Fibroblast of skin of scalp (primary cell): ENCODE measurements at regions not wholly inside any gene's neighbourhood (a gene's known extent, or its start where the extent isn't known, plus 50 kb on each side); places are given as distances from the start of the nearest gene placed in this dataset.
A peak's percentile ranks its signal among the peaks of the same experiment; 100 is the strongest.
"Not testable (repeated sequence)": the region's sequence is repeated elsewhere in the genome, so short reads cannot be mapped to it uniquely, and the experiment has no call there.

Experiments
- DNase-seq: peaks from one replicate; pipeline ENCODE4 v3.0.0-alpha.2; 2013

DNA sequence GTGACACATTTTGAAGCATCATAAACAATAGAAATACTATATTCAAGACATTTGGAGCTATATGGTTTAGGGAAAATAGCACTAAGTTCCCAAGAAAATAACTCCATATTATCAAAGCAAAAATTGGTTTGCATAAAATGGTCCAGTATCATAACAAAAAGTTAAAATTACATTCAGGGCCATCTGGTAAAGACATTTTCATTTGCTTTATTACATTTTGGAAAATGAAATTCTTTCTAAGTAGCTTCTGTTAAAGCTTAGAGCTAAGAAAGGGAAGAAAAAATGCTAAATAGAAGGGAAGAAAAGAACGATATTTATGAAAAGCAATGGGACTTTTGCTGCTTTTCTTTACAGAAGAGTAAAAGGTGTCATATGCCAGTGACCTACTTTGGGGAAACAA, 155.4 kb upstream of the GOT2 start:
- DNase-seq = no peak

- peak; percentile 5 for DNase-seq
Observed at GRCh38 chr16:58885528-58886170, 151.5 kb upstream of the GOT2 start.

- DNase-seq = no peak
Observed at GRCh38 chr16:58884141-58884540, 150.0 kb upstream of the GOT2 start.

DNA sequence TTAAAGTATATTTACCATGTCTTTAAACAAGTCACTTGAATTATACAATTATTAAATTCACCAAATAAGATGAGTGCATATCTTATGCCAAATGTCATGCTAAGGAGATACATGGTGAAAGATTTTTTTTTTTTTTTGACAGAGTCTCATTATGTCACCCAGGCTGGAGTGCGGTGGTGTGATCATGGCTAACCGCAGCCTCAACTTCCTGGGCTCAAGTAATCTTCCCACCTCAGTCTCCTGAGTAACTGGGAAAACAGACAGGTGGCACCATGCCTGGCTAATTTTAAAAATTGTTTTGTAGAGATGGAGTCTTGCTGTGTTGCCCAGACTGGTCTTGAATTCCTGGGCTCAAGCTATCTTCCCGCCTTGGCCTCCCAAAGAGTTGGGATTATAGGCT, 149.0 kb upstream of the GOT2 start:
- DNase-seq = no peak

- no peak for DNase-seq
Observed at GRCh38 chr16:58882292-58882691, 148.2 kb upstream of the GOT2 start.

- DNase-seq = not testable (repeated sequence)
Observed at GRCh38 chr16:58878641-58879040, 144.5 kb upstream of the GOT2 start.

DNA sequence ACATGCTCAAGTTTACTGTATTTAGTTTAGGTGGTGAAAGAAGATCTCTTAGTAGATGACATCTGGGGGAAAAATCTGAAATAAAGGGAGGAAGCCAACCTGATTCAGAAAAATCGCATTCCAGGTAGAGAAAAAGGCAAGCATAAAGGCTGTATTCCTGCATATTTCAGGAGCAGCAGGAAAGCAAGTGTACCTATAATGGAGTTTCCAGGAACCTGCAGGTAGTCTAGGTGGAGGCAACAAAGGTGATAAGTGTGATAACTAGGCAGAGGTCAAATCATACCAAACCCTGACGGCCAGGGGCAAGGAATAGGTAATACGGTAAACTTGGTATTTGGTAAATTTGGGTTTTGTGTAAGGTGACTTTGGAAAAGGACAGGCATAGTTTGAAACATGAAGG, 132.8 kb upstream of the GOT2 start:
- DNase-seq = no peak

DNA sequence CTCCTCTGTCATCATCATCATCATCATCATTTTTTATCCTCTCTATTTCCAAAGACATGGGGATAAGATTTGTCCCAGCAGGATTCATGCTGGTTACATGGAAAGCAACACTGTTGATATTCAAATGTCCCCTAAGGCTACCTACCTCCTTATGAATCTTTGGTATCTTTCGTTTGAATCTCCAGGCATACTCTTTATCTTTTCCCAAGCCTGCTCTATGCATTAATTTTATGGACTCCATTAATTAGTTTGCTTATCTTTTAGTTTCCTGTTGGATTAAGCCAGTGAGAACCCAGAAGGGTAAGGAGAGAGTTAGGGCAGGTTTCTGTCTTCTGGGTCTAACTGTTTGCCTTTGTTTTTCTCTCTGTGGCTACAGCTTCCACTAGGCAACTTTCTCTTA, 129.6 kb upstream of the GOT2 start:
- DNase-seq = no peak

- no peak for DNase-seq
Observed at GRCh38 chr16:58863042-58863441, 128.9 kb upstream of the GOT2 start.

- DNase-seq = no peak
Observed at GRCh38 chr16:58862334-58863021, 128.4 kb upstream of the GOT2 start.

- no peak for DNase-seq
Observed at GRCh38 chr16:58859958-58860669, 126.0 kb upstream of the GOT2 start.

DNA sequence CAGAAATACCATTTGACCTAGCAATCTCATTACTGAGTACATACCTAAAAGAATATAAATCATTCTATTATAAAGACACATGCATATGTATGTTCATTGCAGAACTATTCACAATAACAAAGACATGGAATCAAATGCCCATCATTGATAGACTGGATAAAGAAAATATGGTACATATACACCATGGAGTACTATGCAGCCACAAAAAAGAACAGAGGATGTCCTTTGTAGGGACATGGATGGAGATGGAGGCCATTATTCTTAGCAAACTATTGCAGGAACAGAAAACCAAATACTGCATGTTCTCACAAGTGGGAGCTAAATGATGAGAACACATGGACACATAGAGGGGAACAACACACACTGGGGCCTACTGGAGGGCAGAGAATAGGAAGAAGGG, 124.5 kb upstream of the GOT2 start:
- not testable (repeated sequence) for DNase-seq

- no peak for DNase-seq
Observed at GRCh38 chr16:58855291-58855863, 121.3 kb upstream of the GOT2 start.

GRCh38 chr16:58853854-58854791, 120.0 kb upstream of the GOT2 start:
- no peak for DNase-seq

DNA sequence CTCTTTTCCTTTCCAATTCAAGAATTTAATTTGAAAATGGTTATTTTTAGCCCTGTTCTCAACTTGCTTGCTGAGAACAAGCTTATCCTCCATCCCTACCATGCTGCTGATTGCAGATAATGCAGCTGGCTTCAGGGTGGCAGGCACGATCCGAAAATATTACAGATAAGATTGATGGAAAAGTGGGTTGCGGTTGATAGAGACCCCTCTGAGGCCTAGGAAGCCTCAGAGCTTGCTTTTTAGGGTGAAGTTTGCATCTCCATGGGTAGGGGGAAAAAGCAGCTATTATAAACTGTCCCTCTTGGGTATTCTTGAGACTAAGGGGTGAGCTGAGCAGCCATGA, 116.5 kb upstream of the GOT2 start:
- DNase-seq = no peak

- no peak for DNase-seq
Observed at GRCh38 chr16:58850019-58850677, 116.0 kb upstream of the GOT2 start.

GRCh38 chr16:58848662-58849002, 114.5 kb upstream of the GOT2 start:
- DNase-seq = peak; percentile 7

GRCh38 chr16:58847902-58848661, 114.0 kb upstream of the GOT2 start:
- DNase-seq = peak; percentile 18

- not testable (repeated sequence) for DNase-seq
Observed at GRCh38 chr16:58846226-58846625, 112.1 kb upstream of the GOT2 start.

- peak; percentile 66 for DNase-seq
Observed at GRCh38 chr16:58843675-58844074, 109.6 kb upstream of the GOT2 start.

- no peak for DNase-seq
Observed at GRCh38 chr16:58842746-58843145, 108.6 kb upstream of the GOT2 start.
